A172 (cell line): ENCODE measurements at regions not wholly inside any gene's neighbourhood (a gene's known extent, or its start where the extent isn't known, plus 50 kb on each side); places are given as distances from the start of the nearest gene placed in this dataset.
"Not testable (repeated sequence)": the region's sequence is repeated elsewhere in the genome, so short reads cannot be mapped to it uniquely, and the experiment has no call there.

Experiments
- DNase-seq: peaks from one replicate; pipeline ENCODE4 v3.0.0-alpha.2; 2015; ENCODE audit warnings: low spot score

DNA sequence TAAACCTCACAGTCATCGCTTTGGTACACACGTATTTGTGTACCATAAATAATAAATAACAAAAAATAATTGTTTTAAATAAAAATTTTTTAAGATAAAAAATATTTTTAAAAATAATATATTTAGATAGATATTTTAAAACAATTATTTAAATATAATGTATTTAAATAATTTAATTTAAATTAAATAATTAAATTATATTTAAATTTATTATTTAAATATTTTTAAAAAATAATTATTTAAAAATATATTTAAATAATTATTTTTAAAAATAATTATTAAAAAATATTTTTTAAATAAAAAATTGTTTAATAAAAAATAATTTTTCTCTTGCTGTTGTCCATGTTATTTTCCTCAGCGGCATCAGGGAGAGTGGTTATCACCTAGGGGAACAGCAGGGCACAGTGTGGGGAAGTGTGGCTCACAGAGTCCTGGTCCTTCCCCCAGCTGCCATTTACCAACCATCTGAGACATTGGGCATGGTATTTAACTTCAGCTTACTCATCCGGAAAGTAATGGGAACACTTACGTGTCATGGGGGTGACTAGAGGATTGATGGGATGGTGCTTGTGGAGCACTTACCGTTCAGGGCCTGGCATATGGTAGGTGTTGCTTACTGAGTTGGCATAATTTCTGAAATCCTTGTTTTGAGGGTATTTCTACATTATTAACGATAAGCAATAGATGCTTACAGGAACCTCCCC, 92.9 kb upstream of the TSPAN2 start:
- DNase-seq, result peak; percentile 78

DNA sequence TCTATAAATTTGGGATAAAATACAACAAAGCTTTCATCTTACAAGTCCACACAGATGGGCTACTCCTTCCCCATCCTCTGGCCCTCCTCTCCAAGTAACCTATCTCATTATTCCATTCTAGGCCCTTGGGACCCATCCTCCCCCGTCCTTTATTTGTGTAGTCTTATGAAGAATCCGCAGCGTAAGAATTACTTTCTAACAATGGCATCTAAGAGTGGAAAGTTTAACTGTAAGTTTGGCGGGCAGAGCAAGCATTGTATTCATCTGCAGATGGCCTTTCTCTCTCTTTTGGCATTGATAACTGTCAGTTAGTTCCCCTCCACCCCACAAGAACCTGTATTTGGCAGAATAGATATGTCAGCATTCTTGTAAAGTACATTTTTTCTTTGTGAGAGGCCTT, 91.9 kb upstream of the TSPAN2 start:
- DNase-seq, result no peak

DNA sequence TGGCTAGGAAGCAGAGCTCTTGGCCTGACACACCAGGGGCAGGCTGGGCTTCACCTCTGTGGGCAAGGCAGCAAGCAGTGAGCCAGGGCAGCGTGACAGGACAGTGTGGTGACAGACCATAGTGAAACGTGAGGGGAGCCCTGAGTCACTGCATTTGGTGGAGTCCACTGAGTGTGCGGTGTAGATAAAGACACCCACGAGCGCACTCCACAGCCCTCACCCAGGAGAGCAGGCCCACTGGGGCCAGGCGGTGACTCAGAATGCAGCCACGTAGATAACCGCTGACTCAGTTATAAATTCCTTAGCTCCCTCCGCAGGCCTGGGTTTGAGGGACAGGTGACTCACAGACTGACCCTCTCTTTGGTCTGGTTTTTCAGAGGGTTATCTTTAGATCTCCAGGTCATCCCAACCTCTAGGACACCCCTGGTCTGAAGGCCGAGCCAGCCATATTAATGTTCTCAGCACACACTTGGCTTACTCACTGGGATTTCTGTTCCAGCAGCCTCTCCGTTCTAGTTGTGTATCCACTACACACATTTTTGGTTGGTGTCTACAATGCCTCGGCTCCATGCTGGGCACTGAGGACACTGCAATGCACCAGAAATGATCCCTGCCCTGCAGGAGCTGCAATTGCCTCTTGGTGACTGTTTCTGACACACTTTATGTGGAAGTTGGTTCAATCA, 90.2 kb upstream of the TSPAN2 start:
- peak; percentile 99 for DNase-seq

DNA sequence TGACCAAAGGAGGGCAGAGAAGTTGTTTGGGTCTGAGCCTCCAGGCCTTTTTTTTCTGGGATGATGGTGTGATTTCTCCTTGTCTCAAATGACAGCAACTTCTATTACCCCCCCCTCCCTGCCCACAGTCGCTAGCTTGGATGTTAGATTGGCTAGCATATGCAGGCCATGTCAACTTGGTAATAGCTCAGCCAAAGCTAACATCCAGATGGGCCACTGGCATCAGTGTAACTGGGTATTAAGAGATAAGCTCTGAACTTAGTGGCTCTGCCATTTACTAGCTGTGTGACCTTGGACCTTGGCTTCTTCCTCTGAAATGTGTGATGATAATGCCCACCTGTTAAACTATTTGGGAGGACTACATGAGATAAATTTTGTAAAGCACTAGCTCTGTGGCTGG, 86.9 kb upstream of the TSPAN2 start:
- DNase-seq, result no peak

DNA sequence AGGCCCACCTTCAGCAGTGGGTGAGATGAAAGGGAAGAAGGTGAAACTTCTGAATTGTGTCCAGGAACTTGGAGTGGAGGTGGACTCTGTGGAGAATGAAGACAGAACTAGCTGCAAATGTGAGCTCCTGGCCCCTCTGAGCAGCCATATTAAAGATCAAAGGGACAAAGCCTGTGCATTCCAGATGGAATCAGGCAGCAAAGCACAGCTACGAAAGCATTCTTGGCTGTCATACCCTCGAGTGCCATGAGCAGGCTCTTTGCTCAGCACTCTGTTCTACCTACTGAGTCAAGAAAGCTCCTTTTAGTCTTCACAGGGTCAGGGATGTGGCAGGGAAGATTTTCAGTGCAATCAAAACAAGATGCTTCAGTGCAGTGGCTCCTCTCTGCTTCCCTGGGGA, 86.3 kb upstream of the TSPAN2 start:
- no peak for DNase-seq

DNA sequence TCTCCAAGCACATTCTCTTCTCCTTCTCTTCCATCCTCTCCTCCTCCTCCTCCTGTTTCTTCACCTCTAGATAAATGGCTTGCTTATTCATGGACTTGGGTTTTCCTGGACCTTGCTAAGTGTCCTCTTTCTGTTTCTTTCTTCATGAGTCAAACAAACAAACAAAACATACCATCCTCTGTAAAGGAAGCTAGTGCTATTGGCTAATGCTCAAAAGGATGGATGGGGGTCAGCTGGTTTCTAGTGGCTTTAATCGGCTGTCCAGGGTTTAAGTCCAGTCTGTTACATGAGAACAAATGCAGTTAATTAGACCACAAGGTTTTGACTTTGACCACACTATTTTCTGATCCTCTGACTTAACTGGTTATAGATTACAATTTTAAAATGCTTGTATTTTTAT, 83.8 kb upstream of the TSPAN2 start:
- no peak for DNase-seq

DNA sequence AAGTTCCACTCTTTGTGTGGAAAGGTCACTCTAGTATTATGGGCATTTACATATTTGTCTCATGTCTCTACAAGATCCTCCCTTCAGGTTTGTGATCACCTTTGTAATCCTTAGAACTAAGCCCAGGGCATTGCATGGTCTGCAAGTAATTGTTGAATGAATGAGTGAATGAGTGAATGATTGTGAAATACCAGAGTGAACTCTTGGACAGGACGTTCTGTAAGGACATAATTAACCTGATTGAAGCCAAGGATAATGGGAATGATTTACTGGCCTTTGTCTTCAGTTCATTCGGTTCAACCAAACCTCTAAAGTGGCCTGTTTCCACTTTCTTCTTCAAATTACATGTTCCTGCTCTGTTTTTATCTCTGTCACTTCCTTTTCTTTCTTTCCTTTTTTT, 83.0 kb upstream of the TSPAN2 start:
- DNase-seq, result no peak

DNA sequence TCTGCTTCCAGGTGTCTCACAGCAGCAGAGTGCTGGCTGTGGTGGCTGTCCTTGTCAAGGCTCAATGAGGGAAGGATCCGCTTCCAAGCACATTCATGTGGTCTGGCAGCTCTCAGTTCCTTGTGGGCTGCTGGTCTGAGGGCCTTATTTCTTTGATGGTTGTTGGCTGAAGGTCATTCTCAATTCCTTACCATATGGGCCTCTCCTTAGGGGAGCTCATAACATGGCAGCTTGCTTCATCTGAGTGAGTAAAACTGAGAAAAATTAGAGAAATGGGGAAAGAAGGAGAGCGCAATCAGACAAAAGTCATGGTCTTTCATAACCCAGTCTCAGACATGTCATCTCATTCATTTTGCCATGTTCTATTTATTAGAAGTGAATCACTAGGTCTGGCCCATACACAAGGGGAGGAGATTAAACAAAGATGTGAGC, 81.7 kb upstream of the TSPAN2 start:
- DNase-seq, result no peak

DNA sequence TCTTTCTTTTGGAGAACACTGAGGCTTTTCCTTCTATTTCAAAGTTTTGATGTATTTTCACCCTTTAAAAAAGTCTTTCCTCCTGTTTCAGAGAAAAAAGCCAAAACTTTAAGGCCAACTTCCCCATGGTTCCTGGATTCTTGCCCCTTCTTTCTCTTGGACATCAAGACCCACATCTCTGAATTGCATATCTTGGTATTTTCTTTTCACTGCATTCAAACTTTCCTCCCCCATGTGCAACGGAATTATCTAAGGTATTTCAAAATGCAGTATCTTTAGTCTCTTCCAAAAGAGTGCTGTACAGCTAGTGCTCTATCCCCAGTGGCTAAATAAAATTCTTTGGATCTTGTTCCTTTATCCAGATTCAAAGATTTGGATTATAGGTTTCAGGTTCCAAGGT, 81.1 kb upstream of the TSPAN2 start:
- DNase-seq, result no peak

DNA sequence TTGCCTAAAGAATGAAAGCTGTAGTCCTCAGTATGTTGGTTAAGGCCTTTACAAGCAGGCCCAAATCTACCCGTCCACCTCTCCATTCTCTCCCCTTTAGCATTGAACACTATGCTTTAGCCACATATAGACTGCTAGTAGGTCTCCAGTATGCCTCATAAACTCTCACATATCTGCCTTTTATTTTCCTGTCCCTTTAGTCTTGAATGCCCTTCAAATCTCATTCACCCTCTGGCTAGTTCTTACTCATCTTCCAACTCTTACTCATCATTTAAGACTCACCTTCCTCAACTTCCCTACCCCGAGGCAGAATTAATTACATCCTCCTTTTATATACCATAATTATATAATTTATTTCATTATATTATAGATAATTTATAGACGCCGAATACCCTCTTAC, 78.7 kb upstream of the TSPAN2 start:
- DNase-seq, result peak; percentile 60

DNA sequence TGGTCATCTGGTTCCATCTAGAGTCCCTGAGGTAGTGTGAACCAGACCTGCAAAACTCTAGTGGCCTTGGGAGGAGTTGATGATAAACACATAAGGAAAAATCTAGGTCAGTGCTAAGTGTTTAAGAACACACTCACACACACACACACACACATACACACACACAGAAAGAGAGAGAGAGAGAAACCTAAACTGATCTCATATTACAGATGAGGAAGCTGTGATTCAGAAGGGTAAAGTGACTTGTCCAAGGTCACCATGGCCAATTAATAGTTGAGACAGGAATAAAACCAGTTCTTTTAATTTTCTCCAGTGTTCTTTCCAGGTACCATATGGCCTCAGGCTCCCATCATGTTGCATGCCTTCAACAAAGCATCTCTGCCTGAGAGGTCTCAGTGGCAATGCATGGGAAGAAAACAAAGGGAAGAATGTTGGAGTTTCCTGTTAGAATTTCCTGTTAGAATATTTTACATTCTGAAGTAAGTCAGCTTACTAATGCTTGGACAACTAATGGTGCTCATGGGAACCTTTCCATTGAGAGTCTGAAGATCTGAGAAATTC, 77.3 kb upstream of the TSPAN2 start:
- DNase-seq, result peak; percentile 46

DNA sequence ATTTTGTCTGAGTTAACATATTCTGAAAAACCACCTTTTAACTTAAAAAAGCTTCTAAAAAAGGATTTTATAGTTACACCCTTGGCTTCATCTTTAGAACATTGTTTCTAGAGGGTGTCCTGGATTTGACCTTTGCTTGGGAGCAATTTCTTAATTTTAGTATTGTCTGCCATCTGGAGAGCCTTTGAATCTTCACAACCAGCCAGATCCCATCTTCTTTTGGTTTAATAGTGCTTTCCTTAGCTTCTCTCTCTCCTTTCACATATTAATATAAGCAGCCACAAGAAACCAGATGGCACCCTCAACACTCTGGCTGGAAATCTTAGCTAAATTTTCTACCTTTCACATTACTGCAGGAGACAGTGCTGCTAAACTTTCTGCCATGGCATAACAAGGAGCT, 76.5 kb upstream of the TSPAN2 start:
- no peak for DNase-seq

DNA sequence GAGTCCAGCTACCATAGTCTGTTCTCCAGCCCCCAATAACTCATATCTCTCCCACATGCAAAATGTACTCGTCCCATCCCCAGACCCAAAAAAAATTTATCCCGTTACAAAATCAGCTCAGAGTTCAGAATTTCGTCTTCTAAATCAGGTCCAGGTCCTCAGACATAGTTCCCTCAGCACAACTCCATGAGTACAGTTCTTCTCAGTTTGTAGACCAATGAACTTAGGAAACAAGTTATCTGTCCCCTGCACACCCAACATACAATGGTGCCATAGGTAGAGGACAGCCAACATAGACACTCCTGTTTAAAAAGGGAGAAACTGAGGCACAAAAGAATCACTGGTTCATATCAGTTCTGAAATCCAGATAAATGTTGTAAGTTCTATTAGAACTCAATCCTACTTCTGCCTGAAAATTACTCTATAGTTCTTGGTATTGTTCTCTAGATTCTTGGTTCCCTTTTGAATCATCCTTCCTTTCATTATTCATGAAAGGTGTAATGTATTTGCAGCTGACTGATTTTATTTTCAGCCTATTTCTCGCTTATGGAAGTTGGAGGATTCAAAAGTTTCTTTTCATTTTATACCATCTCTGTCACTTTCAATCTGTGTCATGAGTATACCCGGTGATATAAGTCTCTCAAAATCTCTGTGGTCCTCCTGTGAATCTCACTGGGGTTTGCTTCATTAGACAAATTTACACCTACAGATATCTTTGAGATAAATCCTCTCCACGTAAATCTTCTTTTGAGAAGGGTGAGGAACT, 75.8 kb upstream of the TSPAN2 start:
- no peak for DNase-seq

DNA sequence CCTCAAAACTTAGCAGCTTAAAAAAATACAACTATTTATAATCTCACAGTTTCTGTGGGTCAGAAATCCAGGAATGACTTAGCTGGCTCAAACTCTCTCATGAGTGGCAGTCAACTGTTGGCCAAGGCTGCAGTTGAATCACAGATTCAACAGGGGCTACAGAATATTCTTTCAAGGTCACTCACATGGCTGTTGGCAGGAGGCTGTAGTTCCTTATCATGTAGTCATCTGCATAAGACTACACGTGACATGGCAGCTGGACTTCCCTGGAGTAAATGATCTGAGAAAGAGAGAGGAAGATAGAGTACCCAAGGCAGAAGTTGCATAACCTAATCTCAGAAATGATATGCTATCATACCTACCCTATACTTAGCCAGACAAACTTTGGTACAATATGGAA, 75.2 kb upstream of the TSPAN2 start:
- no peak for DNase-seq

DNA sequence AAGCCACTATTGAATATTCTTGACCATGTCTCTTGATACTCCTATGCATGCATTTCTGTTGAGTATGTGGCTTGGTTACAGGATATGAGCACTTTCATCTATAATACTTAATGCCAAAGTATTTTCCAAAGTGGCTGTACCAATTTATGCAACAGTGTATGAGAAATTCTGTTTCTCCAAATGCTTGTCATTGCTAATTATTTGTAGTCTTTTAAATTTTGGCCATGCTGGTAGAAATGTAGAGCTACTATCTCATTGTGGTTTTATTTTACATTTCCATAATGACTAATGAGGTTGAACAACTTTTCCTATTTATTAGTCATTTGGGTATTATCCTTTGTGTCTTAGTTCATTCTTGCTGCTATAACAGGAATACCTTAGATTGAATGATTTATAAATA, 71.4 kb upstream of the TSPAN2 start:
- DNase-seq, result no peak

DNA sequence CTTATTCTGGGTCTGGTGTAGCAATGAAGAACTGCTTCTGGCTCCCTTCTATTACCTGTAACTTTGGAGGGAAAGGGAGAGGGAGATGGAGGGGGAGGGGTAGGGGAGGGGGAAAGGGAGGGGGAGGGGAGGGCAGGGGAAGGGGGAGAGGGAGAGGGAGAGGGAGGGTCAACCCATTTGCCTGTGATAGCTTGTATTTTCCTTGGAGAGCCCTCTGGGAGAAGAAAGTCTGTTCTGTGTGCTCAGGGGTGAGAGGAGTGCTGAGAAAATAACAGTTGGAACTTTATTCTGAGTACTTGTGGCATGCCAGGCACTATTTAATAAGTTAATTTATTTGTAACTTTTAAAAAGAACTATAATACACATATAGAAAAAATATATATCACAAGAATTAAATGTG, 70.7 kb upstream of the TSPAN2 start:
- no peak for DNase-seq

DNA sequence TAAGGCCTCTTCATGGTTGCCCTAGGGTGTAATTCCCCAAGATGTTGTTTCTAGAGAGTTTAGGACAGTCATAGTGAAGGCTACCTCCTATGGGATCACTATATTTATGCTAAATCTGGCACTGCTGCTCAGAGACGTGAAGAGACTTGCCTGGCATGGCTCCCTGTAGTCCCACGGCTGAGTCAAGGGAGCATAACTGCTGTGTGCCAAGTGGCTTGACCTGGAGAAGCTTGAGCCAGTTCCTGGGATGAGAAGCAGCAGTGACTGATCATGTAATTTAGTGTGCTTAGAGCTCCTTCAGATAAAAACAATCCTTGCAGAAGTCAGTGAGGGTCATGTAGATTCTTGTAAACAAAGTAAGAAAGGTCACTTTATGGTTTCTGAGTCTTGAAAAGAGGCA, 68.9 kb upstream of the TSPAN2 start:
- DNase-seq, result no peak

DNA sequence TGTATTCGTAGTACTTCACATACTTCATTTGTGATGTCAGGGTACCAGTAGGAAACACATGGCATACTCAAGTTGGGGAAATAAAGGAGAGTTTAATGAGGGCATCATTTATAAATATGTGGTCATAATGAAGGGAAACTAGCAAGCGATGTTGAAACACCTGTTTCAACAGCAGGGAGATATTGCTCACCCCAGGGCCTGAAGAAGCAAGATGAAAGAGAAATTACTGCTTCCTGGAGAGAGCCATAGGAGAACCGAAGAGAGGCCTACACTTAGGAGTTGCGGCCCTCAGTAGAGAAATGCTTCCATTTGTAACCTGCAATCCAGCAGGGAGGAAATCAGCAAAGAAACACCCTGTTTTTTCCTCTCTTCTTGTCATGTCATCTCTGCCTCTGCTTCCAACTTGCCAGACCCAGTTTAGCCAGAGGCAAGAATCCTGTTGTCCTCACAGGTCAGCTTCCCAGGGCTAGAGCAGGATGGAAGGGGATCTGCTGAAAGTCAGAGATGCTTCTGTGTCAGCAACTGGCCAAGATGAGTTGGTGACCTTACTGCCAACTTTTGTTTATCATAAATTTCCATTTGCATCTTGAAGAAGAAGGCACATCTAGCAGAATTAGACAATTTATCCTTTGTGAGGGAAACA, 67.6 kb upstream of the TSPAN2 start:
- no peak for DNase-seq

DNA sequence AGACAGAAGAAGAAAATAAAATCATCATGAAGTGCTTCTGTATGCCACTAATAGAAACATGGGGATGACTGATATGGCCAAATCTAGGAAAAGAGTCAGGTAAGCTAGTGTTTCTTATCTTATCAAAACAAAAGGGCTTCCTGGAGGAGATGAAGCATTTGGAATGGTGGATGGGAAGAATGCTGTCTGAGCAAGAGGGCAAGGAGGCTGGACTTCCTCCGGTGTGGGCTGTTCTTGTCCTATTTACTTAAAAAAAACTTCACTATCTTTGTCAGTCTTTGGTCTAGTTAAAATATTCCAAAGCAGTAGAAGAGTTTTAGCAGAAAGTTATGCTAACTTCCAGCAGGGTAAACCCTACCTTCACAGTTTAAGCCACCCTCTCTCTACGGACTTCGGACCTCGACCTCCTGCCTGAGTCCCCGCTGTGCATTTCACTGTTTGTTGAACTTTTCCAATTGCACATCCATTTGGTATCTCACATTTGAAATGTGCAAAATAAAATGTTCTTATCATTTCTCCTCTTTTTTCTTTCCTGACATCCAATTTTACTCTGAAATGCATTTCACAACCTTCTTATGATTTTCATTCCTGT, 64.8 kb upstream of the TSPAN2 start:
- DNase-seq, result no peak

DNA sequence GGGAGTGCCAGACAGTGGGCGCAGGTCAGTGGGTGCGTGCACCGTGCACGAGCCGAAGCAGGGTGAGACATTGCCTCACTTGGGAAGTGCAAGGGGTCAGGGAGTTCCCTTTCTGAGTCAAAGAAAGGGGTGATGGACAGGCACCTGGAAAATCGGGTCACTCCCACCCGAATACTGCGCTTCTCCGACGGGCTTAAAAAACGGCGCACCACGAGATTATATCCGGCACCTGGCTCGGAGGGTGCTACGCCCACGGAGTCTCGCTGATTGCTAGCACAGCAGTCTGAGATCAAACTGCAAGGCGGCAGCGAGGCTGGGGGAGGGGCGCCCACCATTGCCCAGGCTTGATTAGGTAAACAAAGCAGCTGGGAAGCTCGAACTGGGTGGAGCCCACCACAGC, 58.6 kb upstream of the TSPAN2 start:
- DNase-seq, result not testable (repeated sequence)

DNA sequence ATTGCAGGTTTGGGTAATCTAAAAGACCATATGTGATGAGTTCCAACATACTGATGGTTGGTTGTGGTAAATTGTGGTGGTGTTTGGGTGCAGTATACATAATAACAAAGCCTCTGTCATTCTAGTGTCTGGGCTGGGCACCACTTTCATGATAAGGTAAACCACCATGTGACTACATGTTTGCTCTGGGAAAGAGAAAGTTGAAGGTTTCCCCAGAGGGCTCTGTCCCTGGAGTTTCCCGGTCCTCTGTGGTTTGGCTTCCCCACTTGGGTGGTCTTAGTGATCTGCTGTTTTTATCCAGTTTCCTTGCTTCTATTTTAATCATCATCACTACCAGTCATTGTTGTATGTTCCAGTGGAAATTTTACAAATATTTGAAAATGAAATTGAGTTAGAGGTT, 55.9 kb upstream of the TSPAN2 start:
- no peak for DNase-seq

DNA sequence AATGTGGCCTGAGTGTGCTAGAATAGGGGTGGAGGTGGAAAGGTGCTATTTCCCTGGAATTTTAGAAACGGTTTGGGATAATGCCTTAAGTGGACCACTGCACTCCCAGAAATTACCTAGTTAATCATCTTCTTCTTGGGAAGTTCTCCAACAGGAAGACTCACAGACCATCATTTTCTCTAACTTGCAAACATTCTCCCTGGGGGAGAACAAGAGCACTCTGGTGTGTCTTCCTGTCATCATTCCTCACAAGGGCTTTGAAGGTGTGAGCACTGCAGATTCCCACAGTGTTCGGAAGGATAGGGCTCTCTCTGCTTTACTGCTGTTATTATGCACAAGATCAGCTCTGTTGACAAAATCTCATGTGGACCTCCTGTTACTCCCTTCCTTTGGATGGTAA, 54.9 kb upstream of the TSPAN2 start:
- DNase-seq, result no peak
